ENCODE measurements at regions not wholly inside any gene's neighbourhood (a gene's known extent, or its start where the extent isn't known, plus 50 kb on each side); places are given as distances from the start of the nearest gene placed in this dataset.

- no peak for DNase-seq (ENCODE audit: low read depth, low spot score)
These were observed 50.6 kb upstream of the SMNDC1 start for GRCh38 chr10:110355141-110355831.

- DNase-seq (ENCODE audit: low read depth, low spot score): no peak
These were observed 51.4 kb upstream of the SMNDC1 start for GRCh38 chr10:110355922-110356627.

GRCh38 chr10:110356628-110357245 lies 52.0 kb upstream of the SMNDC1 start:
- no peak for DNase-seq (ENCODE audit: low read depth, low spot score)

GRCh38 chr10:110357252-110357780 lies 52.6 kb upstream of the SMNDC1 start:
- DNase-seq (ENCODE audit: low read depth, low spot score): peak; percentile 30

- DNase-seq (ENCODE audit: low read depth, low spot score): no peak
These were observed 53.2 kb upstream of the SMNDC1 start for GRCh38 chr10:110357871-110358270.

GRCh38 chr10:110358278-110358677 lies 53.6 kb upstream of the SMNDC1 start:
- no peak for DNase-seq (ENCODE audit: low read depth, low spot score)

- DNase-seq (ENCODE audit: low read depth, low spot score): no peak
These were observed 54.3 kb upstream of the SMNDC1 start for GRCh38 chr10:110358869-110359629.

GRCh38 chr10:110360857-110361474 lies 56.2 kb upstream of the SMNDC1 start:
- DNase-seq (ENCODE audit: low read depth, low spot score): no peak

GRCh38 chr10:110361800-110362456 lies 57.2 kb upstream of the SMNDC1 start:
- no peak for DNase-seq (ENCODE audit: low read depth, low spot score)

- no peak for DNase-seq (ENCODE audit: low read depth, low spot score)
These were observed 59.1 kb upstream of the SMNDC1 start for GRCh38 chr10:110363572-110364411.

- DNase-seq (ENCODE audit: low read depth, low spot score): no peak
These were observed 59.8 kb upstream of the SMNDC1 start for GRCh38 chr10:110364531-110364937.

- DNase-seq (ENCODE audit: low read depth, low spot score): no peak
These were observed 60.8 kb upstream of the SMNDC1 start for GRCh38 chr10:110365356-110366143.

GRCh38 chr10:110366635-110367034 lies 61.9 kb upstream of the SMNDC1 start:
- DNase-seq (ENCODE audit: low read depth, low spot score): no peak

- DNase-seq (ENCODE audit: low read depth, low spot score): no peak
These were observed 63.3 kb upstream of the SMNDC1 start for GRCh38 chr10:110368002-110368401.

GRCh38 chr10:110368556-110368955 lies 63.8 kb upstream of the SMNDC1 start:
- no peak for DNase-seq (ENCODE audit: low read depth, low spot score)

GRCh38 chr10:110370006-110370405 lies 65.3 kb upstream of the SMNDC1 start:
- no peak for DNase-seq (ENCODE audit: low read depth, low spot score)

- no peak for DNase-seq (ENCODE audit: low read depth, low spot score)
These were observed 67.9 kb upstream of the SMNDC1 start for GRCh38 chr10:110372656-110373055.

- DNase-seq (ENCODE audit: low read depth, low spot score): no peak
These were observed 68.3 kb upstream of the SMNDC1 start for GRCh38 chr10:110373059-110373458.
